ENCODE measurements at regions not wholly inside any gene's neighbourhood (a gene's known extent, or its start where the extent isn't known, plus 50 kb on each side); places are given as distances from the start of the nearest gene placed in this dataset.

DNA sequence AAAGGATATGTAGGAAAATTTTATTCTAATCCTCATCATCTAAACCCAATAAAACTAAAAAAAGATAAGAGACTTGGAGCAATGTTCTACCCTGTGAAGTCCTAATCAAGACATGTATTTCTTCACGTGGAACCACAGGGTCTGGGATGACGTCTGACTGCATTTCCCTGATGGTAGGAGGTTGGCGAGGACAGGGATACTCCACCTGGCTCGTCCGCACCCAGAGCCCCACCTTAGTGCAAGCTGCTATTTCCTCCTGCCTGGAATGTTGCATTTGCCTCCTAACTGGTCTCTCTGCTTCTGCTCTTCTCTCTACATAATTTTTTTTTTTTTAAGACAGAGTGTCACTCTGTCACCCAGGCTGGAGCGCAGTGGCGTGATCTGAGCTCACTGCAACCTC, 57.7 kb upstream of the RASGRP1 start:
- DNase-seq (no peak), ATAC-seq (ENCODE audit: low FRiP score in 2 of 2) (no peak)
- no peak overlapping the region for H3K27ac ChIP-seq
- no peak overlapping the region for H3K4me3 ChIP-seq
- no peaks in the 10 kb centered on the region for H3K9me3 ChIP-seq
- WGBS, 2 donors: 73 to 92% methylated on average over 7 of the region's 7 CpGs
- peaks cover 0 to 15% (median 0%) of the 10 kb centered on the region in 4 donors for H3K4me1 ChIP-seq
- no peaks in the 10 kb centered on the region for H3K27me3 ChIP-seq
- TF ChIP-seq POLR2AphosphoS5 (IDR thresholded peaks at IDR 0.05) (no peak), EP300 (IDR thresholded peaks at IDR 0.05) (no peak), POLR2A (IDR thresholded peaks at IDR 0.05) (no peak)
- TF ChIP-seq, protein P1, sequence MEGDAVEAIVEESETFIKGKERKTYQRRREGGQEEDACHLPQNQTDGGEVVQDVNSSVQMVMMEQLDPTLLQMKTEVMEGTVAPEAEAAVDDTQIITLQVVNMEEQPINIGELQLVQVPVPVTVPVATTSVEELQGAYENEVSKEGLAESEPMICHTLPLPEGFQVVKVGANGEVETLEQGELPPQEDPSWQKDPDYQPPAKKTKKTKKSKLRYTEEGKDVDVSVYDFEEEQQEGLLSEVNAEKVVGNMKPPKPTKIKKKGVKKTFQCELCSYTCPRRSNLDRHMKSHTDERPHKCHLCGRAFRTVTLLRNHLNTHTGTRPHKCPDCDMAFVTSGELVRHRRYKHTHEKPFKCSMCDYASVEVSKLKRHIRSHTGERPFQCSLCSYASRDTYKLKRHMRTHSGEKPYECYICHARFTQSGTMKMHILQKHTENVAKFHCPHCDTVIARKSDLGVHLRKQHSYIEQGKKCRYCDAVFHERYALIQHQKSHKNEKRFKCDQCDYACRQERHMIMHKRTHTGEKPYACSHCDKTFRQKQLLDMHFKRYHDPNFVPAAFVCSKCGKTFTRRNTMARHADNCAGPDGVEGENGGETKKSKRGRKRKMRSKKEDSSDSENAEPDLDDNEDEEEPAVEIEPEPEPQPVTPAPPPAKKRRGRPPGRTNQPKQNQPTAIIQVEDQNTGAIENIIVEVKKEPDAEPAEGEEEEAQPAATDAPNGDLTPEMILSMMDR (IDR thresholded peaks at IDR 0.05): no peak
- H3K36me3 ChIP-seq: no peaks in the 10 kb centered on the region

DNA sequence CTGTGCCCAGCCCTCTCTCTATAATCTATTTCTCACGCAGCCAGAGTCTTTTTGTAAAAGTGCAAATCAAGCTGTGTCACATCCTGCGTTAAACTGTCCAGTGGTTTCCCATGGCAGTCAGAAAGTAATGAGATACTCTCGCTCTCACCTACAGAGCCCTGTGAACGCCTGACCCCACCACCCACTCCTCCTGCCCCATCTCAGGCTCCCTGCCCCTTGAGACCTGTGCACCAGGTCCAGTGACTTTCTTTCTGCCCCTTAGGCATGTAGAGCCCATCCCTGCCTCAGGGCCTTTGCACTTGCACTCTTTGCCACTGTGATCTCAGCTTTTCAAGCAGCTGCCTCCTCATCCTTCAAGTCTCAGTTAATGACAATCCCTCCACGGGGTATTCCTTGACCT, 58.3 kb upstream of the RASGRP1 start:
- Histone ChIP-seq H3K36me3 (no peaks in the 10 kb centered on the region), H3K9me3 (no peaks in the 10 kb centered on the region), H3K27ac (no peak overlapping the region), H3K4me3 (no peak overlapping the region), H3K27me3 (no peaks in the 10 kb centered on the region), H3K4me1 (peaks cover 0 to 15% (median 0%) of the 10 kb centered on the region in 4 donors)
- DNase-seq: no peak
- no peak for ATAC-seq (ENCODE audit: low FRiP score in 2 of 2)
- TF ChIP-seq, protein P1 (IDR thresholded peaks at IDR 0.05): no peak
- TF ChIP-seq POLR2AphosphoS5 (IDR thresholded peaks at IDR 0.05) (no peak), EP300 (IDR thresholded peaks at IDR 0.05) (no peak)
- 81 to 83% methylated on average over 5 of the region's 5 CpGs for WGBS, 2 donors

DNA sequence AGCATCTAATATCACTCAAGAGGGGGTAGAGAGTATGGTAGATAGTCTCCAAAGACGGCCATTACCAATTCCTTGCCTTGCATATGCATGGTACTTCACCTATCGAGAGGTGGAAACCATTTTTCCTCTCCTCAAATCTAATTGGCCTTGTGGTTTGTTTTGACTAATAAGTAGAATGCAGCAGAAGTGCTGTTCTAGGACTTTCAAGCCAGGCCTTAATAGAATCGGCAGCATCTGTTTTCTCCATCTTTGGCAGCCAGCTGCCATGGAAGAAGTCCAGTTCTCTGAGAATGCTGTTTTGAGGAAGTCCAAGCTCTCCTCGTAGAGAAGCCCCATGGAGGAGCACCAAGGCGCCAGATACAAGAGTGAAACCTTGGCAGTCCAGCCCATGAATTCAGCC, 59.1 kb upstream of the RASGRP1 start:
- ATAC-seq (ENCODE audit: low FRiP score in 2 of 2) (peak in 1 of 2 donors; percentile 27), DNase-seq (no peak)
- Histone ChIP-seq H3K4me3 (no peak overlapping the region), H3K27me3 (no peaks in the 10 kb centered on the region), H3K36me3 (no peaks in the 10 kb centered on the region), H3K4me1 (peaks cover 0 to 15% (median 0%) of the 10 kb centered on the region in 4 donors), H3K9me3 (no peaks in the 10 kb centered on the region), H3K27ac (no peak overlapping the region)
- WGBS, 2 donors: 53 to 69% methylated on average over 5 of the region's 5 CpGs
- no peak for TF ChIP-seq POLR2AphosphoS5 (IDR thresholded peaks at IDR 0.05)
- no peak for TF ChIP-seq EP300 (IDR thresholded peaks at IDR 0.05)
- TF ChIP-seq, protein P1 (IDR thresholded peaks at IDR 0.05): no peak
- no peak for TF ChIP-seq POLR2A (IDR thresholded peaks at IDR 0.05)

DNA sequence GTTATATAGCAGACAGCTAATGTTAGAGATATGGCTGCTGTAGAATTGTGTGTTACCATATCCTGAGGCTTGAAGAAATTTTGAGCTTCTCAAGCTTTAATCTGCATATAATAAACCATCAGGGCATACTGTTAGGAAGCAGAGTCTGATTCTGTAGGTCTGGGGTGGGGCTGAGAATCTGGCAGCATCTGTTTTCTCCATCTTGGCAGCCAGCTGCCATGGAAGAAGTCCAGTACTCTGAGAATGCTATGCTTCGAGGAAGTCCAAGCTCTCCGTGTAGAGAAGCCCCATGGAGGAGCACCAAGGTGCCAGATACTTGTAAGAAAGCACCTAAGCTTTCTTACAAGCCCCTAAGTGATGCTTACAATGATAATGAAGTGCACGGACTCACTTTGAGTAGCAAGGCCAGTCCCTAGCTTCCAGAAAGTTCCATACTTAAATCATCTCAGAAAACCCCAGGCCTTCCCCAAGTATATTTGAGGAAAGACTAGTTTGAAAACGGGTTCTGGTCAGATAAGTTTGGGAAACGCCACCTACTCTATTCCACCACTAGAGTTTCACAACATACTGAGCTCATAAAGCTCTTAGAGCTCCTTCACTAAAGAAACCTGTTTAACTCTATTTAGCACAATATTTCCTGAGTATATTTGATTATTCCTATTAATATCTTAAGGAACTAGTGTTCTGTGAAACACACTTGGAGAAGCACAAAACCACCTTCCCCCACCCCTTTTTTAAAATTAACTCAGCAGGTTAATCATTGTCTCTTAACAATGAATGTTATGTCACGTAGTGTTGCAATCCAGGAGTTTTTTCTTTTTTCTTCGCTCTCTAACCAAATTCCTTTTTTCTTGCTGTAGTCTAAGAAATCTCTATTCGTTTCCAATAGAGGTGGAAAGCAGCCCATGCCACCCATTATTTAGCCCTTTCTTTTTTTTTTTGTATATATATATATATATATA, 59.9 kb upstream of the RASGRP1 start:
- Histone ChIP-seq H3K4me1 (peaks cover 0 to 15% (median 0%) of the 10 kb centered on the region in 4 donors), H3K9me3 (no peaks in the 10 kb centered on the region), H3K36me3 (no peaks in the 10 kb centered on the region), H3K27ac (peak overlapping the region in 2 of 4 donors; percentile 28 to 64), H3K27me3 (no peaks in the 10 kb centered on the region), H3K4me3 (no peak overlapping the region)
- ATAC-seq (ENCODE audit: low FRiP score in 2 of 2) (peak; percentile 20 to 38), DNase-seq (peak in 1 of 2 donors; percentile 28)
- TF ChIP-seq POLR2AphosphoS5 (IDR thresholded peaks at IDR 0.05): no peak
- no peak for TF ChIP-seq POLR2A (IDR thresholded peaks at IDR 0.05)
- TF ChIP-seq, protein P1 (IDR thresholded peaks at IDR 0.05): no peak
- no peak for TF ChIP-seq EP300 (IDR thresholded peaks at IDR 0.05)
- WGBS, 2 donors: 50 to 58% methylated on average over 8 of the region's 8 CpGs
